BE2C (cell line): ENCODE measurements at regions not wholly inside any gene's neighbourhood (a gene's known extent, or its start where the extent isn't known, plus 50 kb on each side); places are given as distances from the start of the nearest gene placed in this dataset.

ENCODE experiments used
- DNase-seq: peaks from one replicate; pipeline ENCODE4 v3.0.0-alpha.2; 2020
- H3K27me3 ChIP-seq: fragments of 250-450 bp; sonication (Bioruptor Pico); 2 replicates; pipeline ENCODE4 v1.5.1; 2020; ENCODE audit warnings: mild to moderate bottlenecking
- H3K36me3 ChIP-seq: fragments of 250-450 bp; sonication (Bioruptor Pico); 2 replicates; pipeline ENCODE4 v1.5.1; 2020; ENCODE audit warnings: mild to moderate bottlenecking
- H3K4me1 ChIP-seq: fragments of 250-450 bp; sonication (Bioruptor Pico); 2 replicates; pipeline ENCODE4 v1.5.1; 2020
- H3K4me3 ChIP-seq: 2 replicates; pipeline ENCODE4 v1.5.1; 2011; ENCODE audit warnings: low read depth, low read length
- H3K9me3 ChIP-seq: fragments of 250-450 bp; sonication (Bioruptor Pico); 2 replicates; pipeline ENCODE4 v1.5.1; 2020
- CTCF ChIP-seq: IDR thresholded peaks from 2 replicates; pipeline ENCODE4 v1.5.1; 2012; ENCODE audit warnings: mild to moderate bottlenecking, low read depth, low read length

GRCh38 chr12:94716339-94716738 lies 66.0 kb upstream of the TMCC3 start:
- no peak for DNase-seq
- TF ChIP-seq CTCF: no peak
- no peaks in the 10 kb centered on the region for H3K36me3 ChIP-seq
- H3K9me3 ChIP-seq: no peaks in the 10 kb centered on the region
- no peaks in the 10 kb centered on the region for H3K4me1 ChIP-seq
- no peak overlapping the region for H3K4me3 ChIP-seq
- peaks cover 3% of the 10 kb centered on the region; the same call in 1 of the 2 replicates for H3K27me3 ChIP-seq

GRCh38 chr12:94714378-94715114 lies 64.2 kb upstream of the TMCC3 start:
- Histone ChIP-seq H3K9me3 (no peaks in the 10 kb centered on the region), H3K4me1 (no peaks in the 10 kb centered on the region), H3K27me3 (peaks cover 3% of the 10 kb centered on the region; the same call in 1 of the 2 replicates), H3K4me3 (no peak overlapping the region), H3K36me3 (no peaks in the 10 kb centered on the region)
- no peak for TF ChIP-seq CTCF
- DNase-seq: no peak

GRCh38 chr12:94712815-94713515 lies 62.6 kb upstream of the TMCC3 start:
- Histone ChIP-seq H3K27me3 (peaks cover 3% of the 10 kb centered on the region; the same call in 1 of the 2 replicates), H3K4me1 (no peaks in the 10 kb centered on the region), H3K36me3 (no peaks in the 10 kb centered on the region), H3K4me3 (no peak overlapping the region), H3K9me3 (no peaks in the 10 kb centered on the region)
- no peak for DNase-seq
- no peak for TF ChIP-seq CTCF

GRCh38 chr12:94710933-94711332 lies 60.6 kb upstream of the TMCC3 start:
- DNase-seq: peak; percentile 39
- TF ChIP-seq CTCF: peak; percentile 62
- Histone ChIP-seq H3K9me3 (no peaks in the 10 kb centered on the region), H3K36me3 (no peaks in the 10 kb centered on the region), H3K4me3 (no peak overlapping the region), H3K4me1 (no peaks in the 10 kb centered on the region), H3K27me3 (no peaks in the 10 kb centered on the region)

- no peak overlapping the region for H3K4me3 ChIP-seq
- TF ChIP-seq CTCF: no peak
- H3K36me3 ChIP-seq: no peaks in the 10 kb centered on the region
- H3K27me3 ChIP-seq: no peaks in the 10 kb centered on the region
- H3K9me3 ChIP-seq: no peaks in the 10 kb centered on the region
- no peak for DNase-seq
- H3K4me1 ChIP-seq: no peaks in the 10 kb centered on the region
These were observed 57.5 kb upstream of the TMCC3 start for GRCh38 chr12:94707892-94708291.

- Histone ChIP-seq H3K27me3 (no peaks in the 10 kb centered on the region), H3K9me3 (no peaks in the 10 kb centered on the region), H3K36me3 (no peaks in the 10 kb centered on the region), H3K4me1 (no peaks in the 10 kb centered on the region), H3K4me3 (no peak overlapping the region)
- TF ChIP-seq CTCF: no peak
- no peak for DNase-seq
These were observed 56.7 kb upstream of the TMCC3 start for GRCh38 chr12:94707036-94707435.
